HepG2 (cell line): ENCODE measurements at regions not wholly inside any gene's neighbourhood (a gene's known extent, or its start where the extent isn't known, plus 50 kb on each side); places are given as distances from the start of the nearest gene placed in this dataset.

Experiments
- ARNTL ChIP-seq: sonication (generic); formaldehyde crosslinking; IDR thresholded peaks from 2 replicates; pipeline ENCODE4 v1.4.0; 2020; ENCODE audit warnings: mild to moderate bottlenecking, missing genetic modification reagents
- CCAR2 ChIP-seq: fragments of 200-400 bp; formaldehyde crosslinking; optimal IDR thresholded peaks from 2 replicates; pipeline ENCODE3; 2018; ENCODE audit warnings: low read depth, mild to moderate bottlenecking, low read length, moderate library complexity
- FOXA1 ChIP-seq, 2 experiments: fragments of 450-650 bp in 1 of 2; sonication (generic) in 1 of 2; formaldehyde crosslinking in 1 of 2; IDR thresholded peaks; 2 replicates each; pipeline versions ENCODE4 v1.4.0 to v1.6.1; 2016 to 2020; ENCODE audit warnings: missing genetic modification reagents in 1 of 2
- KDM6A ChIP-seq: IDR thresholded peaks from 2 replicates; pipeline ENCODE4 v1.6.1; 2016; ENCODE audit warnings: low read depth
- NFIC ChIP-seq: IDR thresholded peaks from 2 replicates; pipeline ENCODE4 v1.6.1; 2012; ENCODE audit warnings: mild to moderate bottlenecking, low read length, inconsistent platforms
- SALL1 ChIP-seq: sonication (generic); formaldehyde crosslinking; IDR thresholded peaks from 2 replicates; pipeline ENCODE4 v1.8.0; 2022; ENCODE audit warnings: mild to moderate bottlenecking, missing genetic modification reagents
- SIX1 ChIP-seq: sonication (generic); formaldehyde crosslinking; IDR thresholded peaks from 2 replicates; pipeline ENCODE4 v1.4.0; 2020; ENCODE audit warnings: missing genetic modification reagents, borderline replicate concordance
- SOX5 ChIP-seq: IDR thresholded peaks from 2 replicates; pipeline ENCODE4 v1.6.1; 2016; ENCODE audit warnings: borderline replicate concordance
- TEAD3 ChIP-seq: optimal IDR thresholded peaks from 2 replicates; pipeline ENCODE3; 2016; ENCODE audit warnings: borderline replicate concordance
- ZBTB3 ChIP-seq: sonication (generic); formaldehyde crosslinking; IDR thresholded peaks from 2 replicates; pipeline ENCODE4 v1.4.0; 2020; ENCODE audit warnings: low read depth, mild to moderate bottlenecking, moderate library complexity, missing genetic modification reagents, borderline replicate concordance
- ZBTB49 ChIP-seq: sonication (generic); formaldehyde crosslinking; IDR thresholded peaks from 2 replicates; pipeline ENCODE4 v1.4.0; 2020; ENCODE audit warnings: missing genetic modification reagents, borderline replicate concordance
- ZFP62 ChIP-seq: sonication (generic); formaldehyde crosslinking; IDR thresholded peaks from 2 replicates; pipeline ENCODE4 v1.4.0; 2020; ENCODE audit warnings: missing genetic modification reagents
- ZFP91 ChIP-seq: sonication (generic); formaldehyde crosslinking; IDR thresholded peaks from 2 replicates; pipeline ENCODE4 v1.9.0; 2022; ENCODE audit warnings: missing genetic modification reagents, mild to moderate bottlenecking, borderline replicate concordance
- ZNF326 ChIP-seq: sonication (generic); formaldehyde crosslinking; IDR thresholded peaks from 2 replicates; pipeline ENCODE4 v1.4.0; 2020; ENCODE audit warnings: missing genetic modification reagents, borderline replicate concordance
- ZNF350 ChIP-seq: sonication (generic); formaldehyde crosslinking; IDR thresholded peaks from 2 replicates; pipeline ENCODE4 v1.4.0; 2020; ENCODE audit warnings: mild to moderate bottlenecking, low read depth, missing genetic modification reagents, borderline replicate concordance
- ZNF431 ChIP-seq: sonication (generic); formaldehyde crosslinking; IDR thresholded peaks from 2 replicates; pipeline ENCODE4 v1.9.0; 2022; ENCODE audit warnings: missing genetic modification reagents, low read depth, mild to moderate bottlenecking, borderline replicate concordance
- ZNF772 ChIP-seq: sonication (generic); formaldehyde crosslinking; IDR thresholded peaks from 2 replicates; pipeline ENCODE4 v1.5.0; 2020; ENCODE audit warnings: mild to moderate bottlenecking, missing genetic modification reagents
- ZNF850 ChIP-seq: sonication (generic); formaldehyde crosslinking; conservative IDR thresholded peaks from 2 replicates; pipeline ENCODE4 v1.9.0; 2021; ENCODE audit warnings: mild to moderate bottlenecking, missing genetic modification reagents
- TF ChIP-seq, protein P1 (sequence below): sonication (generic); formaldehyde crosslinking; IDR thresholded peaks from 2 replicates; pipeline ENCODE4 v1.9.0; 2022; ENCODE audit warnings: low read depth, missing genetic modification reagents
- TF ChIP-seq, protein P2 (sequence below): sonication (generic); formaldehyde crosslinking; IDR thresholded peaks from 2 replicates; pipeline ENCODE4 v1.5.0; 2020; ENCODE audit warnings: mild to moderate bottlenecking, missing genetic modification reagents, borderline replicate concordance
- TF ChIP-seq, protein P3 (sequence below): sonication (generic); formaldehyde crosslinking; IDR thresholded peaks from 2 replicates; pipeline ENCODE4 v1.8.1; 2023; ENCODE audit warnings: missing genetic modification reagents, mild to moderate bottlenecking, borderline replicate concordance

- peak; percentile 98 for TF ChIP-seq ZFP91 (CRISPR knock-in tag)
- no peak for TF ChIP-seq CCAR2
- peak; percentile 99 for TF ChIP-seq ZBTB49 (CRISPR knock-in tag)
- TF ChIP-seq ZNF431 (CRISPR knock-in tag): peak; percentile 100
- TF ChIP-seq ZNF326: peak; percentile 95
- TF ChIP-seq SOX5 (CRISPR knock-in tag): peak; percentile 92
- TF ChIP-seq ZBTB3 (CRISPR knock-in tag): peak; percentile 98
- peak; percentile 88 for TF ChIP-seq SIX1 (CRISPR knock-in tag)
- peak; percentile 98 for TF ChIP-seq ZNF850 (CRISPR knock-in tag)
- TF ChIP-seq, protein P1, sequence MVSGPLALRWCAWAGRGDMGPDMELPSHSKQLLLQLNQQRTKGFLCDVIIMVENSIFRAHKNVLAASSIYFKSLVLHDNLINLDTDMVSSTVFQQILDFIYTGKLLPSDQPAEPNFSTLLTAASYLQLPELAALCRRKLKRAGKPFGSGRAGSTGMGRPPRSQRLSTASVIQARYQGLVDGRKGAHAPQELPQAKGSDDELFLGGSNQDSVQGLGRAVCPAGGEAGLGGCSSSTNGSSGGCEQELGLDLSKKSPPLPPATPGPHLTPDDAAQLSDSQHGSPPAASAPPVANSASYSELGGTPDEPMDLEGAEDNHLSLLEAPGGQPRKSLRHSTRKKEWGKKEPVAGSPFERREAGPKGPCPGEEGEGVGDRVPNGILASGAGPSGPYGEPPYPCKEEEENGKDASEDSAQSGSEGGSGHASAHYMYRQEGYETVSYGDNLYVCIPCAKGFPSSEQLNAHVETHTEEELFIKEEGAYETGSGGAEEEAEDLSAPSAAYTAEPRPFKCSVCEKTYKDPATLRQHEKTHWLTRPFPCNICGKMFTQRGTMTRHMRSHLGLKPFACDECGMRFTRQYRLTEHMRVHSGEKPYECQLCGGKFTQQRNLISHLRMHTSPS (CRISPR knock-in tag): peak; percentile 95
- TF ChIP-seq ZNF350 (CRISPR knock-in tag): peak; percentile 93
- TF ChIP-seq, protein P2, sequence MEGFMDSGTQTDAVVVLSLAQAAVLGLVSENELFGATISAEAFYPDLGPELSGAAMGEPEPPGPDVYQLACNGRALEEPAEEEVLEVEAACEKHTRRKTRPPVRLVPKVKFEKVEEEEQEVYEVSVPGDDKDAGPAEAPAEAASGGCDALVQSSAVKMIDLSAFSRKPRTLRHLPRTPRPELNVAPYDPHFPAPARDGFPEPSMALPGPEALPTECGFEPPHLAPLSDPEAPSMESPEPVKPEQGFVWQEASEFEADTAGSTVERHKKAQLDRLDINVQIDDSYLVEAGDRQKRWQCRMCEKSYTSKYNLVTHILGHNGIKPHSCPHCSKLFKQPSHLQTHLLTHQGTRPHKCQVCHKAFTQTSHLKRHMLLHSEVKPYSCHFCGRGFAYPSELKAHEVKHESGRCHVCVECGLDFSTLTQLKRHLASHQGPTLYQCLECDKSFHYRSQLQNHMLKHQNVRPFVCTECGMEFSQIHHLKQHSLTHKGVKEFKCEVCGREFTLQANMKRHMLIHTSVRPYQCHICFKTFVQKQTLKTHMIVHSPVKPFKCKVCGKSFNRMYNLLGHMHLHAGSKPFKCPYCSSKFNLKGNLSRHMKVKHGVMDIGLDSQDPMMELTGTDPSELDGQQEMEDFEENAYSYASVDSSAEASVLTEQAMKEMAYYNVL: peak; percentile 99
- peak; percentile 75 for TF ChIP-seq KDM6A
- peak; percentile 97 for TF ChIP-seq ARNTL (CRISPR knock-in tag)
- peak; percentile 100 for TF ChIP-seq ZNF772 (CRISPR knock-in tag)
- TF ChIP-seq ZFP62 (CRISPR knock-in tag): no peak
- peak; percentile 93 for TF ChIP-seq TEAD3 (CRISPR knock-in tag)
- TF ChIP-seq, protein P3, sequence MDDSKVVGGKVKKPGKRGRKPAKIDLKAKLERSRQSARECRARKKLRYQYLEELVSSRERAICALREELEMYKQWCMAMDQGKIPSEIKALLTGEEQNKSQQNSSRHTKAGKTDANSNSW (CRISPR knock-in tag): peak; percentile 100
- no peak for TF ChIP-seq NFIC
- no peak for TF ChIP-seq FOXA1 (IDR thresholded peaks at IDR 0.05)
- peak; percentile 73 for TF ChIP-seq FOXA1 (CRISPR knock-in tag; IDR thresholded peaks at IDR 0.05)
- TF ChIP-seq SALL1 (CRISPR knock-in tag): peak; percentile 100
Measured at GRCh38 chr5:175796536-175797499, 74.6 kb upstream of the CPLX2 start (continued).
